Adipocyte (in vitro differentiated cells): ENCODE measurements at regions not wholly inside any gene's neighbourhood (a gene's known extent, or its start where the extent isn't known, plus 50 kb on each side); places are given as distances from the start of the nearest gene placed in this dataset.
"Not testable (repeated sequence)": the region's sequence is repeated elsewhere in the genome, so short reads cannot be mapped to it uniquely, and the experiment has no call there.

Experiments
- DNase-seq: peaks from one replicate; pipeline ENCODE4 v3.0.0-alpha.2; 2015; ENCODE audit warnings: low read depth
- H3K27me3 ChIP-seq: replicated peaks from 2 replicates; pipeline ENCODE4 v1.7.0; 2013; ENCODE audit warnings: mild to moderate bottlenecking, low read length, moderate library complexity; ENCODE audit not compliant: control insufficient read depth, insufficient read depth
- H3K36me3 ChIP-seq: 2 replicates; pipeline ENCODE4 v1.7.0; 2013; ENCODE audit warnings: low read length, mild to moderate bottlenecking, moderate library complexity; ENCODE audit not compliant: control insufficient read depth, insufficient read depth, severe bottlenecking
- H3K4me1 ChIP-seq: 2 replicates; pipeline ENCODE4 v1.7.0; 2013; ENCODE audit warnings: mild to moderate bottlenecking, low read length, moderate library complexity; ENCODE audit not compliant: control insufficient read depth, insufficient read depth
- H3K4me3 ChIP-seq: 2 replicates; pipeline ENCODE4 v1.7.0; 2013; ENCODE audit warnings: mild to moderate bottlenecking, low read length, moderate library complexity
- H3K9ac ChIP-seq: 2 replicates; pipeline ENCODE4 v1.7.0; 2013; ENCODE audit warnings: mild to moderate bottlenecking, low read length, moderate library complexity
- H3K9me3 ChIP-seq: 2 replicates; pipeline ENCODE4 v1.7.0; 2013; ENCODE audit warnings: mild to moderate bottlenecking, low read length, moderate library complexity; ENCODE audit not compliant: control insufficient read depth

DNA sequence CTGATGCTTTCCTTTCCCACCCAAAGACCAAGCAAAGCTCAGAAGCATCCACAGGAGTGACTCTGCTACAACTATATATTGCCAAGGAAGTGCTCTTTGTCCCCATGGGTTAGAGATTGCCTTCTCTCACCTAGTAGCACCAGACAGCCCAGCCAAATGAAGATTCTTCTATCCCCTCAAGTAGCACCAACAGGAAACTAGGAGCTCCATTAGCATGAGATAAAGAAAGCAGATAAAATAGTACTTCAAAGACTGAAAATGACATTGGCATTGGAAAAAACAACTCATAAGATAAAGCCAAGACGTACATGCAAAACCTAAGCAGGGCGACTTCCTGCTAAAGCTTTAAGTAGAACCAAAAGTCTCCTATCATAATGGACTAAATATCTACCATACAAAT is 871.5 kb downstream of the AMY1C start:
- Histone ChIP-seq H3K9ac (no peak overlapping the region), H3K9me3 (peaks cover 13% of the 10 kb centered on the region), H3K4me1 (no peaks in the 10 kb centered on the region), H3K27me3 (no peaks in the 10 kb centered on the region), H3K4me3 (no peak overlapping the region), H3K36me3 (no peaks in the 10 kb centered on the region)
- no peak for DNase-seq

DNA sequence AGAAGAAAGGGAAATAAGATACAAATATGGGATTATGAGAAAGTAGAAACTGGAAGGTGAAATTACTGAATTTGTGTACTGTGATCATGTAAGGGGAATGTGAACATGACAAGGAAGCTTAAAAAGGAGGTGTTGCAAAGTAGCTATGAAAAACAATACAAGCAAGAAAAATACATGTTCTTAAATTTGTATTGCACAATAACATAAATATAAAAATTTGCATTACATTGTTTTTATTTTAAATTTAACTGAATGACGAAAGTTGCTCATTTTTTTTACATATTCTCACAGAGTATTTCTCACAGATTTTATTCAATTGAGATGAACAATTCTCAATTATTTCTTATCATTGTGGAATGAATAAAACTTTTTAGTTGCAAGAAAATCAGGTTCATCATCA is 874.8 kb downstream of the AMY1C start:
- H3K9me3 ChIP-seq = no peaks in the 10 kb centered on the region
- no peaks in the 10 kb centered on the region for H3K36me3 ChIP-seq
- H3K4me1 ChIP-seq = no peaks in the 10 kb centered on the region
- H3K27me3 ChIP-seq = no peaks in the 10 kb centered on the region
- H3K4me3 ChIP-seq = no peak overlapping the region
- no peak overlapping the region for H3K9ac ChIP-seq
- no peak for DNase-seq

DNA sequence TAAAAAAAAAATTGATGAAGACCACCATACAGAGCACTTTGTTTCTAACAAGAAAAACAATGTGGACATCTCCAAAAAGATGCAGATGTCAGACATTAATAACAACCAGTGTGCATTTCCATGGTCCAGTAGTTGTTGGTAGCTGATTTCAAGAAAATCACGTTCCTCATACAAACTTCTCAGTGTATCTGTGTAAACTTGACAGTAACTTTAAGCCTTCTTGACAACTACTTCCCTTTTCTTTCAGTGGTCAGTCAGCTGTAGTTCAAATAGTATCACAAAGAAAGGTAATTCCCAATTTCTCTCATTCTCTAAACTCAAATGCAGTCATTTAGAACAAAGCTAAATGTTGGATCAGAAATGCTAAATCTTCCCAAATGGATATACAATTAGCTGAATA is 879.9 kb downstream of the AMY1C start:
- H3K9ac ChIP-seq = no peak overlapping the region

DNA sequence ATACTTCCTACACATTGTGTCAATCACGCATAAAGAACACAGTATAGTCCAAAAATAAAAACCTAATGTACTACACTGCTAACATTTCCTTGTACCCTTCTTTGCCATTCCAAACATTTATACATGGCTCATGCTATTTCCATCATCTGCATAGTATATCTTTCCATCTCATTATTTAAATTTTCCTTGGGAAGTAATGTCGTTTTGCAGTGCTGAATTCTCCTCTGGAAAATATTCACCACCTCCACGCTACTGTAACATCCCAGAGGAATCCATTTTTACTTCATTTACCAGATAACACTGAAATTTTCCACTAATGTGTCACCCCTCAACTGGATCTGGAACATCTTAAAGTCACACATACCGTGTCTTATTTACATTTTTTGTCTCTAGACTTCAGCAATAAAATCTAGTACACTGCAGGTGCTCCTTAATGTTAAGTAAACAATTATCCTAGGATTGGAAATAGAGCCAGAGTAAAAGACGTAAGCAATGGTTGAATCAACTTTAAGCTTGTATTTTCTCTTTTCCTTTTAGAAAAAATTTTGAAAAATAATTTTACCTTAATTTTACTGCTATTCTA is 881.0 kb downstream of the AMY1C start:
- H3K9me3 ChIP-seq = no peaks in the 10 kb centered on the region
- no peak for DNase-seq
- H3K4me3 ChIP-seq = no peak overlapping the region
- H3K27me3 ChIP-seq = no peaks in the 10 kb centered on the region
- H3K9ac ChIP-seq = no peak overlapping the region
- no peaks in the 10 kb centered on the region for H3K36me3 ChIP-seq
- H3K4me1 ChIP-seq = no peaks in the 10 kb centered on the region

More for the DNA sequence above, 879.9 kb downstream of the AMY1C start:
- Histone ChIP-seq H3K9me3 (no peaks in the 10 kb centered on the region), H3K27me3 (no peaks in the 10 kb centered on the region), H3K4me1 (no peaks in the 10 kb centered on the region), H3K36me3 (no peaks in the 10 kb centered on the region), H3K4me3 (no peak overlapping the region)
- DNase-seq = no peak

DNA sequence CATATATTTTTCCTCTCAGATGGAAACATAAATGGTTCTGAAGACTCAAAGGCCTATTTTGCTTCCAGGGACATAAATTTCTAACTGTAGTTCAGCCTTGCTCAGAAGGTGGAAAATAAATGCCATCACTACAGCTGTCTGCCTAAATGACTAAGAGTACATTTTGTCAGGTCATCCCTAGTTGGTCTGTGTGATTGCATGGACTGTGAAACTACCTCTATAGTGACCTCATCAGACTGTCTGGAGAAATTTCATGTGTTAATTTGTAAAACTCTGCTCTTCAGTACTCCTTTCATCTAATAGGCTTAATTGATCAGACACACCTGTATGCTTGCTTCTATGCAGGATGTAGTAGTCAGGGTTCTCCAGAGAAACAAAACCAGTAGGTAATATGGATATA is 886.9 kb downstream of the AMY1C start:
- Histone ChIP-seq H3K27me3 (no peaks in the 10 kb centered on the region), H3K4me1 (no peaks in the 10 kb centered on the region), H3K9ac (no peak overlapping the region), H3K36me3 (no peaks in the 10 kb centered on the region), H3K4me3 (no peak overlapping the region), H3K9me3 (no peaks in the 10 kb centered on the region)
- DNase-seq = no peak

DNA sequence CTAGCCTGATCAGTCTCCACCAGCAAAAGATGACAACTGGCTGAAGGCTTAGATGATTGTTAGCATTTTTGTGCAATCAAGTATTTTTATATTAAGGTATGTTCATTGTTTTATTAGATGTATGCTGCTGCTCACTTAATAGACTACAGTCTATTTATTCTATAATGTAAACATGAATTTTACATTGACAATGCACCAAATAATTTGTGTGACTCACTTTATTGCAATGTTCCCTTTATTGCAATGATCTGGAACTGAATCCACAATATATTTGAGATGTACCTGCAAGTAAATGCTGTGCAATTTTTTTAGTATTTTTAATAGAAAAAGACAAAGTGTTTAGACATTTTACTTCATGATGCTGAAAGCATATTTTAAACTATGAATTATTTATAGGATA is 896.5 kb downstream of the AMY1C start:
- Histone ChIP-seq H3K4me3 (no peak overlapping the region), H3K9me3 (no peaks in the 10 kb centered on the region), H3K4me1 (no peaks in the 10 kb centered on the region), H3K9ac (no peak overlapping the region), H3K27me3 (no peaks in the 10 kb centered on the region), H3K36me3 (no peaks in the 10 kb centered on the region)
- DNase-seq = no peak

DNA sequence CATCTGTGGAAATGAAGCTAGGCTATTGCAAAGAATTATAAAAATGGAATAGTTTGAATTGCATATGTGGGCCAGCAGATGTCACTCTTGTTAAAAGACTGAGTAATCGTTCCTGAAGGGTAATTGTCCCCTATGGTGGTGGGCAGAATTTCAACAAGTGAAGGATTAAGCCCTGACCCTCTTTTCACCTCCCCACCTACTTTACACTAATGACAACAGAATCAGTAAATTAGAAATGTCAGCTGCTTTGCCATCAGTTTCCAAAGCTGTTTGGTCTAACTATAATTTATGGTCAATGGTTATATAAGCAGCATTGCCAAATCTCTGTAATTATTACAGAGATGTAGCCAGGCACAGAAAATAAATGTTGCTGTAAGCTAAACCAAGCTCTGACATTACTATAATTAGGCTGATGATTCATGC is 898.6 kb downstream of the AMY1C start:
- Histone ChIP-seq H3K4me1 (no peaks in the 10 kb centered on the region), H3K27me3 (no peaks in the 10 kb centered on the region), H3K4me3 (no peak overlapping the region), H3K9ac (no peak overlapping the region), H3K36me3 (no peaks in the 10 kb centered on the region), H3K9me3 (no peaks in the 10 kb centered on the region)
- DNase-seq = peak; percentile 25

DNA sequence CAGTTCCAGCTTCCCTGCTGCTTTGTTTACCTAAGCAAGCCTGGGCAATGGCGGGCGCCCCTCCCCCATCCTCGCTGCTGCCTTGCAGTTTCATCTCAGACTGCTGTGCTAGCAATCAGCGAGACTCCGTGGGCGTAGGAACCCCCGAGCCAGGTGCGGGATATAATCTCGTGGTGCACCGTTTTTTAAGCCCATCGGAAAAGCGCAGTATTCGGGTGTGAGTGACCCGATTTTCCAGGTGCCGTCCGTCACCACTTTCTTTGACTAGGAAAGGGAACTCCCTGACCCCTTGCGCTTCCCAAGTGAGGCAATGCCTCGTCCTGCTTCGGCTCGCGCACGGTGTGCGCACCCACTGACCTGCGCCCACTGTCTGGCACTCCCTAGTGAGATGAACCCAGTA is 914.7 kb downstream of the AMY1C start:
- H3K36me3 ChIP-seq, DNase-seq, H3K9me3 ChIP-seq, H3K27me3 ChIP-seq, H3K4me1 ChIP-seq, H3K4me3 ChIP-seq, H3K9ac ChIP-seq: not testable (repeated sequence)

DNA sequence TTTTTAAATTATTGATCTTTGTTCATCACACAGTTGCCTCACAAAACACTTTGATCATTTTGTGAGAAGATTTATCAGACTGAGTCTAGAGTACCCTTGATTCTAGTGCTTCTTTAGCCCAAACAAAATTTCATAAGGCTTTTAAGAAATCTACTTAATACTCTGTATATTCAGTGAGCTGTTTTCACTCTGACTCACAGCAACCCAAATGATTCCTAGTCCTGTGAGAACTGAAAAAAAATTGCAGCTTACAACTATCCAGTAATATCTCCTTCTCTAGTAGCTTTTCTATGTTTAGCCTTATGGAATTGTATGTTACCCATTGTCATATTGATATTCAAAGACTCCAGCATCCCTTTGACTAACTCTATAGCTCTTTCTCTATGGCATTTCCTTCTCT is 915.6 kb downstream of the AMY1C start:
- Histone ChIP-seq H3K27me3 (no peaks in the 10 kb centered on the region), H3K4me1 (no peaks in the 10 kb centered on the region), H3K9me3 (no peaks in the 10 kb centered on the region), H3K9ac (no peak overlapping the region), H3K36me3 (no peaks in the 10 kb centered on the region), H3K4me3 (no peak overlapping the region)
- no peak for DNase-seq

DNA sequence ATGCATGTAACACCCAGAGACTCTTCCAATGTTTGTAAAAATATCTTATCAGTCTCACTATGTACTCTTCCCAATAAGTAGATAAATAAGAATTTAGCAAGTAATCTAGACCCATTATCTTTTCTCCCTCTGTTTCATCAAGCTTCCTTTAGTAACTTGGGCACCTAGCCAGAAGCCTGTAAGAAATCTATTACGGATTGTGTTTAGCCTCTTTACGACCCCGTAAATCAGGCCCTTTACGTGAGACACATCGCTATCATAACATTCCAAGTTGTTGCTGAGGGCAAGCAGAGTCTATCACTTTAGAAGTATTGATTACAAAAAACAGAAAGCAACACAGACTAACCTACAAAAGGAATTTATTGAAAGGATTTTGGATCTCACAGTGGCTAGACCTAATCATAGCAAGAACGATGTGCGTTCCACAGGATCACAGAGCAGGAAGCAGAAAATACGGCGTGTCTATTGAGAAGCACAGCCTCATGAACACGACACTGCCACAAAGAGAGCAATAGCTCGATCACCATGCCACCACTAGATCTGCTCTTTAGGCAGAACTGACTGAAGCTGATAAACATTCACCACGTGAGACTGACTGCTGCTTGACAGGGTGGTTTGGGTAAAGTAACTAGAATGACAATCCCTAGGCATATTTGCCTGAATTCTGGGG is 922.1 kb downstream of the AMY1C start:
- Histone ChIP-seq H3K27me3 (no peaks in the 10 kb centered on the region), H3K4me1 (no peaks in the 10 kb centered on the region), H3K9ac (no peak overlapping the region), H3K36me3 (no peaks in the 10 kb centered on the region), H3K4me3 (no peak overlapping the region), H3K9me3 (no peaks in the 10 kb centered on the region)
- no peak for DNase-seq

DNA sequence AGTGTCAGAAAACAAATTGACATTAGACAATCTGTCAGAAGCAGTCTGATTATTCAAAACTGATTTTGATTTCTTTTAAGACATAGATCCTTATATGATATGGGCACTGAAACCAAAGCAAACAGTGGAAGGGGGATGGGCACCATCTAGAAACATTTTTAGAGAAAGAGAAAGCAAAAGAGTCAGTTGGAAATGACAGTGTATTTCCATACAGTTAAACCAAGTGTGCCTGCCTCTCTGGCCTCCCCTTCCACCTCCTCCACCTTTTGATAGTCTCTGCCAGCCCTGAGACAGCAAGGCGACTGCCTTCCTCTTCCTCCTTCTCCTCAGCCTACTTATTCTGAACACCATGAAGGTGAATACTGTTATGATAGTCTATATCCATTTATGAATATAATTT is 949.7 kb downstream of the AMY1C start:
- DNase-seq = no peak
- H3K9ac ChIP-seq = no peak overlapping the region
- no peaks in the 10 kb centered on the region for H3K36me3 ChIP-seq
- H3K9me3 ChIP-seq = no peaks in the 10 kb centered on the region
- H3K4me3 ChIP-seq = no peak overlapping the region
- no peaks in the 10 kb centered on the region for H3K27me3 ChIP-seq
- H3K4me1 ChIP-seq = no peaks in the 10 kb centered on the region

DNA sequence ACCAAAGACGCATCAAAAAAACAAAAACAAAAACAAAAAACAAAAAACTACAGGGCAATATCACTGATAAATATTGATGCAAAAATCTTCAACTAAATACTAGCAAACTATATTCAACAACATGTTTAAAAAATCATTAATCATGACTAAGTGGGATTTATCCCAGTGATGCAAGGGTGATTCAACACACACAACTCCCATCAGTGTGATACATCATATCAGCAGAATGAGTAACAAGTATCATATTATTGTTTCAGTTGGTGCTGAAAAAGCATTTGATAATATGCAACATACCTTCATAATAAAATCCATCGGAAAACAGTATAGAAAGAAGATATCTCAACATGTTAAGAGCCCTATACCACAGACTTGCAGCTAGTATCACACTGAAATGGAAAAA is 953.0 kb downstream of the AMY1C start:
- no peak for DNase-seq
- Histone ChIP-seq H3K36me3 (no peaks in the 10 kb centered on the region), H3K27me3 (no peaks in the 10 kb centered on the region), H3K9ac (no peak overlapping the region), H3K9me3 (no peaks in the 10 kb centered on the region), H3K4me1 (no peaks in the 10 kb centered on the region), H3K4me3 (no peak overlapping the region)
